ENCODE measurements at regions not wholly inside any gene's neighbourhood (a gene's known extent, or its start where the extent isn't known, plus 50 kb on each side); places are given as distances from the start of the nearest gene placed in this dataset.
"Not testable (repeated sequence)": the region's sequence is repeated elsewhere in the genome, so short reads cannot be mapped to it uniquely, and the experiment has no call there.

- H3K27me3 ChIP-seq (ENCODE audit: low read length) = no peaks in the 10 kb centered on the region
Measured at GRCh38 chr18:79590191-79591031, 89.2 kb upstream of the CTDP1 start.

GRCh38 chr18:79591032-79591308, 88.6 kb upstream of the CTDP1 start:
- no peak for DNase-seq
- Histone ChIP-seq H3K79me2 (ENCODE audit: low read length) (no peaks in the 10 kb centered on the region), H3K27ac (ENCODE audit: low read length) (no peak overlapping the region), H3K9ac (ENCODE audit: low read length) (no peak overlapping the region), H3K4me1 (ENCODE audit: low read length) (no peaks in the 10 kb centered on the region), H3K9me2 (replicated peaks; ENCODE audit: insufficient read depth, low read length) (no peaks in the 10 kb centered on the region), H3K4me2 (ENCODE audit: low read depth, low read length, poor library complexity, severe bottlenecking) (no peak overlapping the region), H4K20me1 (ENCODE audit: insufficient read depth, low read depth, low read length) (no peaks in the 10 kb centered on the region), H3K4me3 (ENCODE audit: low read length) (no peak overlapping the region), H3K27me3 (ENCODE audit: low read length) (no peaks in the 10 kb centered on the region), H2AFZ (ENCODE audit: low read length) (no peak overlapping the region), H3K36me3 (ENCODE audit: insufficient read depth, low read length) (no peaks in the 10 kb centered on the region), H3K9me3 (ENCODE audit: low read length) (no peaks in the 10 kb centered on the region)

More at GRCh38 chr18:79590191-79591031, 89.2 kb upstream of the CTDP1 start:
- H3K9me2 ChIP-seq (replicated peaks; ENCODE audit: insufficient read depth, low read length) = no peaks in the 10 kb centered on the region
- no peak overlapping the region for H3K4me2 ChIP-seq (ENCODE audit: low read depth, low read length, poor library complexity, severe bottlenecking)
- H3K4me3 ChIP-seq (ENCODE audit: low read length) = no peak overlapping the region
- no peak overlapping the region for H2AFZ ChIP-seq (ENCODE audit: low read length)
- no peaks in the 10 kb centered on the region for H3K36me3 ChIP-seq (ENCODE audit: insufficient read depth, low read length)
- H3K27ac ChIP-seq (ENCODE audit: low read length) = no peak overlapping the region
- no peaks in the 10 kb centered on the region for H3K9me3 ChIP-seq (ENCODE audit: low read length)
- H3K4me1 ChIP-seq (ENCODE audit: low read length) = no peaks in the 10 kb centered on the region
- no peak for DNase-seq
- no peak overlapping the region for H3K9ac ChIP-seq (ENCODE audit: low read length)
- H3K79me2 ChIP-seq (ENCODE audit: low read length) = no peaks in the 10 kb centered on the region
- H4K20me1 ChIP-seq (ENCODE audit: insufficient read depth, low read depth, low read length) = no peaks in the 10 kb centered on the region

GRCh38 chr18:79592684-79593083, 86.9 kb upstream of the CTDP1 start:
- not testable (repeated sequence) for H2AFZ ChIP-seq (ENCODE audit: low read length)
- peak; percentile 55 for DNase-seq

GRCh38 chr18:79595876-79596374, 83.7 kb upstream of the CTDP1 start:
- H3K79me2 ChIP-seq (ENCODE audit: low read length) = no peaks in the 10 kb centered on the region
- no peaks in the 10 kb centered on the region for H3K27me3 ChIP-seq (ENCODE audit: low read length)
- H3K9ac ChIP-seq (ENCODE audit: low read length) = no peak overlapping the region
- no peaks in the 10 kb centered on the region for H3K36me3 ChIP-seq (ENCODE audit: insufficient read depth, low read length)
- no peaks in the 10 kb centered on the region for H3K4me1 ChIP-seq (ENCODE audit: low read length)
- H2AFZ ChIP-seq (ENCODE audit: low read length) = no peak overlapping the region
- H3K27ac ChIP-seq (ENCODE audit: low read length) = no peak overlapping the region
- no peak overlapping the region for H3K4me2 ChIP-seq (ENCODE audit: low read depth, low read length, poor library complexity, severe bottlenecking)
- DNase-seq = no peak
- H4K20me1 ChIP-seq (ENCODE audit: insufficient read depth, low read depth, low read length) = no peaks in the 10 kb centered on the region
- no peak overlapping the region for H3K4me3 ChIP-seq (ENCODE audit: low read length)
- no peaks in the 10 kb centered on the region for H3K9me2 ChIP-seq (replicated peaks; ENCODE audit: insufficient read depth, low read length)
- H3K9me3 ChIP-seq (ENCODE audit: low read length) = no peaks in the 10 kb centered on the region

More at GRCh38 chr18:79592684-79593083, 86.9 kb upstream of the CTDP1 start:
- not testable (repeated sequence) for H3K4me2 ChIP-seq (ENCODE audit: low read depth, low read length, poor library complexity, severe bottlenecking); H3K79me2 ChIP-seq (ENCODE audit: low read length); H3K27me3 ChIP-seq (ENCODE audit: low read length); H3K36me3 ChIP-seq (ENCODE audit: insufficient read depth, low read length); H3K9me3 ChIP-seq (ENCODE audit: low read length); H3K9ac ChIP-seq (ENCODE audit: low read length); H3K4me1 ChIP-seq (ENCODE audit: low read length); H3K27ac ChIP-seq (ENCODE audit: low read length); H3K4me3 ChIP-seq (ENCODE audit: low read length); H4K20me1 ChIP-seq (ENCODE audit: insufficient read depth, low read depth, low read length); H3K9me2 ChIP-seq (replicated peaks; ENCODE audit: insufficient read depth, low read length)

- H3K9ac ChIP-seq (ENCODE audit: low read length) = no peak overlapping the region
Measured at GRCh38 chr18:79596446-79597175, 83.0 kb upstream of the CTDP1 start.

GRCh38 chr18:79597176-79597830, 82.3 kb upstream of the CTDP1 start:
- Histone ChIP-seq H2AFZ (ENCODE audit: low read length) (no peak overlapping the region), H3K9me2 (replicated peaks; ENCODE audit: insufficient read depth, low read length) (no peaks in the 10 kb centered on the region), H3K4me3 (ENCODE audit: low read length) (no peak overlapping the region), H3K4me1 (ENCODE audit: low read length) (no peaks in the 10 kb centered on the region), H3K27me3 (ENCODE audit: low read length) (no peaks in the 10 kb centered on the region), H3K79me2 (ENCODE audit: low read length) (no peaks in the 10 kb centered on the region), H3K27ac (ENCODE audit: low read length) (no peak overlapping the region), H3K9me3 (ENCODE audit: low read length) (no peaks in the 10 kb centered on the region), H3K4me2 (ENCODE audit: low read depth, low read length, poor library complexity, severe bottlenecking) (no peak overlapping the region), H4K20me1 (ENCODE audit: insufficient read depth, low read depth, low read length) (no peaks in the 10 kb centered on the region), H3K36me3 (ENCODE audit: insufficient read depth, low read length) (no peaks in the 10 kb centered on the region), H3K9ac (ENCODE audit: low read length) (no peak overlapping the region)
- no peak for DNase-seq

More at GRCh38 chr18:79596446-79597175, 83.0 kb upstream of the CTDP1 start:
- DNase-seq = no peak
- Histone ChIP-seq H3K9me3 (ENCODE audit: low read length) (no peaks in the 10 kb centered on the region), H2AFZ (ENCODE audit: low read length) (no peak overlapping the region), H3K36me3 (ENCODE audit: insufficient read depth, low read length) (no peaks in the 10 kb centered on the region), H3K27me3 (ENCODE audit: low read length) (no peaks in the 10 kb centered on the region), H3K79me2 (ENCODE audit: low read length) (no peaks in the 10 kb centered on the region), H3K9me2 (replicated peaks; ENCODE audit: insufficient read depth, low read length) (no peaks in the 10 kb centered on the region), H3K27ac (ENCODE audit: low read length) (no peak overlapping the region), H3K4me1 (ENCODE audit: low read length) (no peaks in the 10 kb centered on the region), H4K20me1 (ENCODE audit: insufficient read depth, low read depth, low read length) (no peaks in the 10 kb centered on the region), H3K4me3 (ENCODE audit: low read length) (no peak overlapping the region), H3K4me2 (ENCODE audit: low read depth, low read length, poor library complexity, severe bottlenecking) (no peak overlapping the region)

GRCh38 chr18:79597831-79598632, 81.6 kb upstream of the CTDP1 start:
- Histone ChIP-seq H3K9me2 (replicated peaks; ENCODE audit: insufficient read depth, low read length) (no peaks in the 10 kb centered on the region), H2AFZ (ENCODE audit: low read length) (no peak overlapping the region), H3K4me1 (ENCODE audit: low read length) (no peaks in the 10 kb centered on the region), H3K27ac (ENCODE audit: low read length) (no peak overlapping the region), H3K4me2 (ENCODE audit: low read depth, low read length, poor library complexity, severe bottlenecking) (no peak overlapping the region), H3K9ac (ENCODE audit: low read length) (no peak overlapping the region), H3K79me2 (ENCODE audit: low read length) (no peaks in the 10 kb centered on the region), H4K20me1 (ENCODE audit: insufficient read depth, low read depth, low read length) (no peaks in the 10 kb centered on the region), H3K4me3 (ENCODE audit: low read length) (no peak overlapping the region), H3K27me3 (ENCODE audit: low read length) (no peaks in the 10 kb centered on the region), H3K9me3 (ENCODE audit: low read length) (no peaks in the 10 kb centered on the region), H3K36me3 (ENCODE audit: insufficient read depth, low read length) (no peaks in the 10 kb centered on the region)
- DNase-seq = no peak
